C4-2B (cell line): ENCODE measurements at regions not wholly inside any gene's neighbourhood (a gene's known extent, or its start where the extent isn't known, plus 50 kb on each side); places are given as distances from the start of the nearest gene placed in this dataset.

Experiments
- ZFX ChIP-seq: fragments of 450-650 bp; IDR thresholded peaks from 2 replicates; pipeline ENCODE4 v1.6.1; 2017
- TF ChIP-seq, protein P1 (sequence below): fragments of 450-650 bp; conservative IDR thresholded peaks from 2 replicates; pipeline ENCODE4 v1.5.1; 2017; ENCODE audit warnings: mild to moderate bottlenecking

- TF ChIP-seq, protein P1, sequence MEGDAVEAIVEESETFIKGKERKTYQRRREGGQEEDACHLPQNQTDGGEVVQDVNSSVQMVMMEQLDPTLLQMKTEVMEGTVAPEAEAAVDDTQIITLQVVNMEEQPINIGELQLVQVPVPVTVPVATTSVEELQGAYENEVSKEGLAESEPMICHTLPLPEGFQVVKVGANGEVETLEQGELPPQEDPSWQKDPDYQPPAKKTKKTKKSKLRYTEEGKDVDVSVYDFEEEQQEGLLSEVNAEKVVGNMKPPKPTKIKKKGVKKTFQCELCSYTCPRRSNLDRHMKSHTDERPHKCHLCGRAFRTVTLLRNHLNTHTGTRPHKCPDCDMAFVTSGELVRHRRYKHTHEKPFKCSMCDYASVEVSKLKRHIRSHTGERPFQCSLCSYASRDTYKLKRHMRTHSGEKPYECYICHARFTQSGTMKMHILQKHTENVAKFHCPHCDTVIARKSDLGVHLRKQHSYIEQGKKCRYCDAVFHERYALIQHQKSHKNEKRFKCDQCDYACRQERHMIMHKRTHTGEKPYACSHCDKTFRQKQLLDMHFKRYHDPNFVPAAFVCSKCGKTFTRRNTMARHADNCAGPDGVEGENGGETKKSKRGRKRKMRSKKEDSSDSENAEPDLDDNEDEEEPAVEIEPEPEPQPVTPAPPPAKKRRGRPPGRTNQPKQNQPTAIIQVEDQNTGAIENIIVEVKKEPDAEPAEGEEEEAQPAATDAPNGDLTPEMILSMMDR: peak; percentile 99
- TF ChIP-seq ZFX: no peak
These were observed 61.4 kb downstream of the TUSC7 start for GRCh38 chr3:116770815-116771450.
